Sciatic nerve (tissue), 2 donors: ENCODE measurements at regions not wholly inside any gene's neighbourhood (a gene's known extent, or its start where the extent isn't known, plus 50 kb on each side); places are given as distances from the start of the nearest gene placed in this dataset.

Experiments
- ATAC-seq: fragments of 200-7000 bp; cut with Tn5 transposase; one replicate; pipeline ENCODE4 v1.9.1; 2020; ENCODE audit warnings: mild to moderate bottlenecking, moderate library complexity
- DNase-seq: peaks from one replicate; pipeline ENCODE4 v3.0.0-alpha.2; 2020; ENCODE audit warnings: low spot score
- intact Hi-C: fragments of 100-400 bp; cut with DNase I; formaldehyde crosslinking; loops from one replicate; pipeline ENCODE4 v1.14.2; 2022
- donor health status: DM: no; HTN: no; CAD: no.
- donor health status: DM: no; HTN: no; CAD: no.

GRCh38 chr13:62290542-62290941 lies 874.9 kb upstream of the PCDH20 start:
- no peak for ATAC-seq
- DNase-seq: no peak
- intact Hi-C loops: no loop called here

- DNase-seq (no peak), ATAC-seq (no peak)
- intact Hi-C loops: no loop called here
Observed at GRCh38 chr13:62287764-62288163, 872.1 kb upstream of the PCDH20 start.

- ATAC-seq (no peak), DNase-seq (no peak)
- intact Hi-C loops: no loop called here
Observed at GRCh38 chr13:62280590-62280989, 864.9 kb upstream of the PCDH20 start.

GRCh38 chr13:62278271-62278670 lies 862.6 kb upstream of the PCDH20 start:
- ATAC-seq (no peak), DNase-seq (no peak)
- intact Hi-C loops: no loop called here

- DNase-seq (no peak), ATAC-seq (no peak)
- intact Hi-C loops: no loop called here
Observed at GRCh38 chr13:62251734-62252133, 836.1 kb upstream of the PCDH20 start.

GRCh38 chr13:62250501-62251201 lies 835.0 kb upstream of the PCDH20 start:
- intact Hi-C loops: no loop called here
- DNase-seq (no peak), ATAC-seq (no peak)

- ATAC-seq (no peak), DNase-seq (no peak)
- intact Hi-C loops: no loop called here
Observed at GRCh38 chr13:62246581-62246980, 830.9 kb upstream of the PCDH20 start.

GRCh38 chr13:62243106-62243505 lies 827.5 kb upstream of the PCDH20 start:
- intact Hi-C loops: no loop called here
- DNase-seq (no peak), ATAC-seq (no peak)

- ATAC-seq (no peak), DNase-seq (no peak)
- intact Hi-C loops: no loop called here
Observed at GRCh38 chr13:62234780-62235440, 819.3 kb upstream of the PCDH20 start.

GRCh38 chr13:62210951-62211350 lies 795.3 kb upstream of the PCDH20 start:
- intact Hi-C loops: no loop called here
- DNase-seq (no peak), ATAC-seq (no peak)

- intact Hi-C loops: no loop called here
- ATAC-seq (no peak), DNase-seq (no peak)
Observed at GRCh38 chr13:62209529-62209928, 793.9 kb upstream of the PCDH20 start.

- intact Hi-C loops: no loop called here
- ATAC-seq (no peak), DNase-seq (no peak)
Observed at GRCh38 chr13:62207388-62207787, 791.7 kb upstream of the PCDH20 start.

GRCh38 chr13:62206165-62206564 lies 790.5 kb upstream of the PCDH20 start:
- intact Hi-C loops: no loop called here
- DNase-seq (no peak), ATAC-seq (no peak)

GRCh38 chr13:62205273-62205672 lies 789.6 kb upstream of the PCDH20 start:
- ATAC-seq: no peak
- no peak for DNase-seq
- intact Hi-C loops: no loop called here

- DNase-seq (no peak), ATAC-seq (no peak)
- intact Hi-C loops: no loop called here
Observed at GRCh38 chr13:62194371-62194770, 778.7 kb upstream of the PCDH20 start.

- intact Hi-C loops: no loop called here
- ATAC-seq (no peak), DNase-seq (no peak)
Observed at GRCh38 chr13:62193919-62194318, 778.3 kb upstream of the PCDH20 start.

- no peak for ATAC-seq
- DNase-seq: no peak
- intact Hi-C loops: no loop called here
Observed at GRCh38 chr13:62185631-62186255, 770.1 kb upstream of the PCDH20 start.

GRCh38 chr13:62176051-62176450 lies 760.4 kb upstream of the PCDH20 start:
- ATAC-seq (no peak), DNase-seq (no peak)
- intact Hi-C loops: no loop called here

GRCh38 chr13:62173958-62174357 lies 758.3 kb upstream of the PCDH20 start:
- intact Hi-C loops: no loop called here
- DNase-seq (no peak), ATAC-seq (no peak)

- DNase-seq (no peak), ATAC-seq (no peak)
- intact Hi-C loops: no loop called here
Observed at GRCh38 chr13:62171697-62172096, 756.0 kb upstream of the PCDH20 start.

GRCh38 chr13:62168891-62169290 lies 753.2 kb upstream of the PCDH20 start:
- intact Hi-C loops: no loop called here
- DNase-seq (no peak), ATAC-seq (no peak)
